ENCODE measurements at regions not wholly inside any gene's neighbourhood (a gene's known extent, or its start where the extent isn't known, plus 50 kb on each side); places are given as distances from the start of the nearest gene placed in this dataset.

- peak in 1 of 6 experiments; percentile 11 for DNase-seq
Measured at GRCh38 chrX:39577985-39578869, 519.5 kb downstream of the BCOR start.

GRCh38 chrX:39580043-39580442 is 517.7 kb downstream of the BCOR start:
- no peak for DNase-seq

GRCh38 chrX:39581411-39581810 is 516.3 kb downstream of the BCOR start:
- DNase-seq: no peak

- DNase-seq: no peak
Measured at GRCh38 chrX:39582091-39582490, 515.7 kb downstream of the BCOR start.

- no peak for DNase-seq
Measured at GRCh38 chrX:39582976-39583375, 514.8 kb downstream of the BCOR start.

- DNase-seq: no peak
Measured at GRCh38 chrX:39585808-39586207, 511.9 kb downstream of the BCOR start.

GRCh38 chrX:39586359-39586758 is 511.4 kb downstream of the BCOR start:
- no peak for DNase-seq

- no peak for DNase-seq
Measured at GRCh38 chrX:39591099-39591498, 506.7 kb downstream of the BCOR start.

GRCh38 chrX:39592776-39593175 is 505.0 kb downstream of the BCOR start:
- DNase-seq: no peak

GRCh38 chrX:39595977-39596376 is 501.8 kb downstream of the BCOR start:
- DNase-seq: no peak

- no peak for DNase-seq
Measured at GRCh38 chrX:39596437-39596836, 501.3 kb downstream of the BCOR start.

GRCh38 chrX:39599339-39599738 is 498.4 kb downstream of the BCOR start:
- no peak for DNase-seq

- DNase-seq: no peak
Measured at GRCh38 chrX:39600222-39600621, 497.5 kb downstream of the BCOR start.

- DNase-seq: no peak
Measured at GRCh38 chrX:39601231-39602177, 496.3 kb downstream of the BCOR start.

- no peak for DNase-seq
Measured at GRCh38 chrX:39602195-39602594, 495.6 kb downstream of the BCOR start.

- DNase-seq: no peak
Measured at GRCh38 chrX:39603230-39603629, 494.5 kb downstream of the BCOR start.

- no peak for DNase-seq
Measured at GRCh38 chrX:39605183-39605582, 492.6 kb downstream of the BCOR start.

GRCh38 chrX:39605866-39606265 is 491.9 kb downstream of the BCOR start:
- no peak for DNase-seq

- no peak for DNase-seq
Measured at GRCh38 chrX:39609941-39610340, 487.8 kb downstream of the BCOR start.

GRCh38 chrX:39611468-39611867 is 486.3 kb downstream of the BCOR start:
- no peak for DNase-seq

- peak in 1 of 6 experiments; percentile 18 for DNase-seq
Measured at GRCh38 chrX:39613482-39613995, 484.2 kb downstream of the BCOR start.

GRCh38 chrX:39613997-39614679 is 483.6 kb downstream of the BCOR start:
- DNase-seq: no peak

- no peak for DNase-seq
Measured at GRCh38 chrX:39614680-39614998, 483.1 kb downstream of the BCOR start.

Measured in stimulated activated naive CD4-positive, alpha-beta T cell (primary cell).